Fibroblast of mammary gland (primary cell): ENCODE measurements at regions not wholly inside any gene's neighbourhood (a gene's known extent, or its start where the extent isn't known, plus 50 kb on each side); places are given as distances from the start of the nearest gene placed in this dataset.
"Not testable (repeated sequence)": the region's sequence is repeated elsewhere in the genome, so short reads cannot be mapped to it uniquely, and the experiment has no call there.

Experiments
- DNase-seq: peaks from one replicate; pipeline ENCODE4 v3.0.0-alpha.2; 2010; ENCODE audit warnings: low read depth
- H3K4me3 ChIP-seq: 2 replicates; pipeline ENCODE4 v1.5.1; 2011; ENCODE audit warnings: low read depth, mild to moderate bottlenecking, low read length, moderate library complexity; ENCODE audit not compliant: control insufficient read depth
- CTCF ChIP-seq: conservative IDR thresholded peaks from 2 replicates; pipeline ENCODE4 v1.5.1; 2011; ENCODE audit warnings: low read depth, low read length, inconsistent platforms; ENCODE audit not compliant: control insufficient read depth, insufficient read depth

- not testable (repeated sequence) for DNase-seq
Observed at GRCh38 chr9:42431616-42432010, 248.2 kb downstream of the SPATA31A6 start.

GRCh38 chr9:42434844-42435714 is 251.6 kb downstream of the SPATA31A6 start:
- not testable (repeated sequence) for H3K4me3 ChIP-seq, DNase-seq

More at GRCh38 chr9:42431616-42432010, 248.2 kb downstream of the SPATA31A6 start:
- H3K4me3 ChIP-seq = not testable (repeated sequence)

GRCh38 chr9:42435715-42436342 is 252.4 kb downstream of the SPATA31A6 start:
- not testable (repeated sequence) for DNase-seq, H3K4me3 ChIP-seq

- not testable (repeated sequence) for H3K4me3 ChIP-seq
Observed at GRCh38 chr9:42437057-42437759, 253.7 kb downstream of the SPATA31A6 start.

GRCh38 chr9:42442680-42443079 is 259.2 kb downstream of the SPATA31A6 start:
- not testable (repeated sequence) for DNase-seq, H3K4me3 ChIP-seq

More at GRCh38 chr9:42437057-42437759, 253.7 kb downstream of the SPATA31A6 start:
- DNase-seq = not testable (repeated sequence)

- H3K4me3 ChIP-seq, DNase-seq: not testable (repeated sequence)
Observed at GRCh38 chr9:42443414-42443813, 260.0 kb downstream of the SPATA31A6 start.

GRCh38 chr9:42461436-42461835 is 278.0 kb downstream of the SPATA31A6 start:
- not testable (repeated sequence) for DNase-seq, H3K4me3 ChIP-seq

- not testable (repeated sequence) for H3K4me3 ChIP-seq, DNase-seq
Observed at GRCh38 chr9:42461863-42462262, 278.4 kb downstream of the SPATA31A6 start.

GRCh38 chr9:42463981-42464380 is 280.5 kb downstream of the SPATA31A6 start:
- peak; percentile 40 for DNase-seq
- H3K4me3 ChIP-seq = not testable (repeated sequence)

- H3K4me3 ChIP-seq = not testable (repeated sequence)
- DNase-seq = peak; percentile 19
- peak; percentile 37 for TF ChIP-seq CTCF
Observed at GRCh38 chr9:42470577-42470976, 287.1 kb downstream of the SPATA31A6 start.

- not testable (repeated sequence) for H3K4me3 ChIP-seq, DNase-seq
Observed at GRCh38 chr9:42490989-42491388, 307.5 kb downstream of the SPATA31A6 start.

- DNase-seq, H3K4me3 ChIP-seq: not testable (repeated sequence)
Observed at GRCh38 chr9:42502620-42503264, 319.3 kb downstream of the SPATA31A6 start.

GRCh38 chr9:42508111-42508510 is 324.7 kb downstream of the SPATA31A6 start:
- not testable (repeated sequence) for DNase-seq, H3K4me3 ChIP-seq

- H3K4me3 ChIP-seq, DNase-seq: not testable (repeated sequence)
Observed at GRCh38 chr9:42513535-42513934, 330.1 kb downstream of the SPATA31A6 start.

- H3K4me3 ChIP-seq = not testable (repeated sequence)
- peak; percentile 19 for DNase-seq
Observed at GRCh38 chr9:42534325-42534983, 351.0 kb downstream of the SPATA31A6 start.

GRCh38 chr9:42534984-42535325 is 351.5 kb downstream of the SPATA31A6 start:
- peak; percentile 8 for DNase-seq
- H3K4me3 ChIP-seq = not testable (repeated sequence)
